BLaER1 (cell line): ENCODE measurements at regions not wholly inside any gene's neighbourhood (a gene's known extent, or its start where the extent isn't known, plus 50 kb on each side); places are given as distances from the start of the nearest gene placed in this dataset.
"Not testable (repeated sequence)": the region's sequence is repeated elsewhere in the genome, so short reads cannot be mapped to it uniquely, and the experiment has no call there.

ENCODE experiments used
- H3K27ac ChIP-seq: shearing (Covaris generic); formaldehyde crosslinking; 2 replicates; pipeline ENCODE4 v1.8.1; 2022
- H3K27me3 ChIP-seq: shearing (Covaris generic); formaldehyde crosslinking; 2 replicates; pipeline ENCODE4 v1.8.1; 2022
- H3K36me3 ChIP-seq: shearing (Covaris generic); formaldehyde crosslinking; 2 replicates; pipeline ENCODE4 v1.8.1; 2022
- H3K4me1 ChIP-seq: shearing (Covaris generic); formaldehyde crosslinking; 2 replicates; pipeline ENCODE4 v1.8.1; 2022
- H3K4me2 ChIP-seq: shearing (Covaris generic); formaldehyde crosslinking; 2 replicates; pipeline ENCODE4 v1.8.1; 2022
- H3K4me3 ChIP-seq: shearing (Covaris generic); formaldehyde crosslinking; 2 replicates; pipeline ENCODE4 v1.8.1; 2022
- H3K9ac ChIP-seq: shearing (Covaris generic); formaldehyde crosslinking; 2 replicates; pipeline ENCODE4 v1.8.1; 2022
- H3K9me3 ChIP-seq: shearing (Covaris generic); formaldehyde crosslinking; 2 replicates; pipeline ENCODE4 v1.8.1; 2022
- H4K20me1 ChIP-seq: shearing (Covaris generic); formaldehyde crosslinking; 2 replicates; pipeline ENCODE4 v1.8.1; 2022
- Cebpa-rat ChIP-seq: shearing (Covaris generic); IDR thresholded peaks from 2 replicates; pipeline ENCODE4 v1.8.1; 2022

DNA sequence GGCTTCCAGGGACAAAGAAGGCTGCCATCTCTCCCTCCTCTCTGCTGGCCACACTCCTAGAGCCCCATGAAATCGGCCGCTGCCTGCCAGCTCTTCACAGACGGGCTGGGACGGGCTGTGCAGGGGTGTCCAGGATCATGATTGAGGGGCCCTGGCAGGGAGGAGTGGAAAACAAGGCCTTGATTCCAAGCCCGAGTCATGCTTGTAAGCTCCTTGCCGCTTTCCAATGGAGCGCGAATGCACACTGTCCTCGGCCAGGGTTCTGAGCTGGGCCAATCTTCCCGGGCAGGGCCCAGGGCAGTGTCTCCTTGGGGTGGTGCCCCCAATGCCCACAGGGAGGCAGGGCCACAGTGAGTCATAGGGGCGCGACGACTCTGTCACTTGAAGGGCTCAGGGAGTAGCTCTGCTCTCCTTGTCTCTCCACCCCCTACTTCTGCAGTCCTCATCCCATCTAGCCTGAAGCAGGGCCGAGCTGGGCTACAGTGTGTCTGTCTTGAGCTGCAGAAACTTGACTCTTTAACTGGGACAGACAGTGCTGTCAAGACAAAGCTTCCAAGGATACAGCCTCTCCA, 186.2 kb upstream of the SVIL start:
- H3K27ac ChIP-seq = no peak overlapping the region
- H3K4me3 ChIP-seq = no peak overlapping the region
- TF ChIP-seq Cebpa-rat = no peak
- peaks cover 3% of the 10 kb centered on the region for H3K4me1 ChIP-seq
- no peak overlapping the region for H3K9ac ChIP-seq
- H3K4me2 ChIP-seq = no peak overlapping the region
- no peaks in the 10 kb centered on the region for H3K9me3 ChIP-seq
- no peaks in the 10 kb centered on the region for H4K20me1 ChIP-seq
- H3K36me3 ChIP-seq = no peaks in the 10 kb centered on the region
- H3K27me3 ChIP-seq = no peaks in the 10 kb centered on the region

DNA sequence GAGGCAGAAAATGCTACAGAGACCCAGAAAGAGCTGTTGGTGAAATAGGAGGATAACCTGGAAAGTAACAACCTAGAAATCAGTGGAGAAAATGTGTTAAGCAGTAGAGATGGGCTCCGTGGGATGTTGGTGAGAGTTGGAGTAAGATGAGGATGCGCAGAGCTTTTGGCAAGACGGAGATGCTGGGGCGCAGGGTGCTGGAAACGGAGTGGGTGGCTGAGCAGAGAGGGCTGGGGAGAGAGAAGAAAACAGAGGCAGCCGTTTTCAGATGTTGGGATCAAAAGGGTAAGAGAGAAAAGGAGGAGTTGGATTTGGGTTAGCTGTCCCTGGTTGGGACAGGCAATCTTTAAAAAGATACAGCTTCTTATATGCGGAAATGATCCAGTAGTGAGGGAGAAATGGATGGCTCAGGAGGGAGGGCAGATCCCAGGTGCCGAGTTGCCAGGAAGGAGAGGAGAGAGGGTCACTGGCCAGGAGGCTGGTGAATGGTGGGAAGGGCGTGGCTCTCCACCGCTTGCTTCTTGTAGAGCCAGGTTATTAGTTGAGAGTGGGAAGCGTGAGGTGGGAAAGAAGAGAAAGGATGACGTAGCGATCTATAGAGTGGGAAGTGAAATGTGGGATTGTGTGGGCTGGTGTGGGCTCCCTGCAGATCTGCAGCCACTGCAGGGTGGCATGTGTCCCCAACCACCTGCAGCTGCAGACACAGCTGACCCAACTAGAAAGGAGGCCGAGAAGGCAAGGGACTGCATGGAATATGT, 182.2 kb upstream of the SVIL start:
- no peaks in the 10 kb centered on the region for H3K27me3 ChIP-seq
- no peaks in the 10 kb centered on the region for H3K9me3 ChIP-seq
- no peaks in the 10 kb centered on the region for H4K20me1 ChIP-seq
- no peak overlapping the region for H3K27ac ChIP-seq
- TF ChIP-seq Cebpa-rat = no peak
- no peaks in the 10 kb centered on the region for H3K36me3 ChIP-seq
- no peak overlapping the region for H3K4me2 ChIP-seq
- no peak overlapping the region for H3K4me3 ChIP-seq
- H3K9ac ChIP-seq = no peak overlapping the region
- no peaks in the 10 kb centered on the region for H3K4me1 ChIP-seq

DNA sequence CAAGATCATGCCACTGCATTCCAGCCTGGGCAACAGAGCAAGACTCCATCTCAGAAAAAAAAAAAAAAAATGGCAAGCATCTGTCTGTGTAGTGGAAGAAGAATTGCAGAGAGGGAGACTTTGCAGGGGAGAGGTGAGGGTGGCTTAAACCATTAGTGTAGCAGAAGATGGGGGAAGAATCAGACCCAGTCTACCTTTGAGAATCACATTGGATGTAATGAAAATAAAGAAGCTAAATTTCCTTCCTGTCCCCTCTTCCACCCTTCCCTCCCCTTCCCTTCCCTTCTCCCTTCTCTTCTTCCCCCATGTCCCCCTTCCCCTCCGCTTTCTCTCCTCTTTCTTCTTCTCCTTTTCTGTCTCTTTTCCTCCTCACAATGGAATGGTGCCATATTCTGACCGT, 180.8 kb upstream of the SVIL start:
- no peak overlapping the region for H3K4me3 ChIP-seq
- H3K9me3 ChIP-seq = no peaks in the 10 kb centered on the region
- no peak for TF ChIP-seq Cebpa-rat
- no peaks in the 10 kb centered on the region for H3K27me3 ChIP-seq
- no peaks in the 10 kb centered on the region for H3K4me1 ChIP-seq
- H3K36me3 ChIP-seq = no peaks in the 10 kb centered on the region
- no peak overlapping the region for H3K27ac ChIP-seq
- H4K20me1 ChIP-seq = no peaks in the 10 kb centered on the region
- no peak overlapping the region for H3K9ac ChIP-seq
- no peak overlapping the region for H3K4me2 ChIP-seq

DNA sequence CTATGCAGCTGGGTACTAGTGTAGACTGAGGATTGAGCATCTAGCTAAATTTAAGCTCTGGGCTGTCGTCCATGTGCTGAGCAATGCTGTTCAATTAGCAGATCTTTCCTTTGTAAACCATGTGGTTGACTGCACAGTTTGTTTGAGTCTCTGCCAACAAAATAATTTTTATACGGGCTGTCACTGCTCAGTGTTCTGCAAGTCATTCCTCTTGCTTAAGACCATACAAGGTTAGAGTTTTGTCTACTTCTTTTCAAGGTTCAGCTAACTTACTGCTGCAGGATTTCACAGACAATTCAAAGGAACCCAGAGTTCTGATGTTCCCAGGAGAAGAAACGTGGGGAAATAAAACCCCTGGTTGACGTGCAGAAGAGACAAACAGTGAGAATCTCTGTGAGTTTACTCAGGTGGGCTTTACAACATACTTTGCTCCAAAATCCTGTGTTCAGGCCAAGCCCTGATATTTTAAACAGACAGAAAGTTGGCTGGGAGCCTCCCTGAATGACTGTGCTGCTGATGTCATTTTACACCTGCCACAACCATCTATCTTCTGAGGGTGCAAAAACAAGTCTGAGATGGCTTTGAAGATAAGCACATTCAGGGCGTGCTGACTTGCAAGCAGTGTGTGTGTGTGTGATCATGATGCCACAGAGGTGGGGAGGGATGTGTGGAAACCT, 177.1 kb upstream of the SVIL start:
- Histone ChIP-seq H3K4me1 (peaks cover 6% of the 10 kb centered on the region; the same call in 1 of the 2 replicates), H3K4me3 (no peak overlapping the region), H3K9me3 (no peaks in the 10 kb centered on the region), H3K9ac (no peak overlapping the region), H4K20me1 (no peaks in the 10 kb centered on the region), H3K36me3 (no peaks in the 10 kb centered on the region), H3K27ac (no peak overlapping the region), H3K4me2 (no peak overlapping the region), H3K27me3 (no peaks in the 10 kb centered on the region)
- TF ChIP-seq Cebpa-rat = no peak

DNA sequence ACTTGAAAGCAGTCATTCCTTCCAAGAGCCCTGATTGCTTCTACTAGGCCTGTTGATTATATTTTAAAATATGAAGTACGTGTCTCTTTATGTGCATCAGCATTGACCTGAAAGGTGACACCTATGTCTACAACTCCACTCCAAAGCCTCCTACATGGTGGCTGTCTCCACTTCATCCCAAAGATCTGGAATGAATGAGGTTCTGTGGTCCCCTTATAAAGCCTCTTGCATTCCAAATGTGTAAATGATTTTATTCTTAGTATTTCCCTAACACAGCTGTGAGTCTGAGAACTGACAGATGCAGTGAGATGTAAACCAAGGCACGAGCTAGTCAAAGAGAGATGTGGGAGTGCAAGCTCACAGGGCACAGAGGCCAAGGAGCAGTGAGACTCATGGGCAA, 176.0 kb upstream of the SVIL start:
- Histone ChIP-seq H3K27ac (no peak overlapping the region), H3K4me2 (no peak overlapping the region), H3K36me3 (no peaks in the 10 kb centered on the region), H3K4me3 (no peak overlapping the region), H3K4me1 (peaks cover 6% of the 10 kb centered on the region; the same call in 1 of the 2 replicates), H4K20me1 (no peaks in the 10 kb centered on the region), H3K27me3 (no peaks in the 10 kb centered on the region), H3K9ac (no peak overlapping the region), H3K9me3 (no peaks in the 10 kb centered on the region)
- TF ChIP-seq Cebpa-rat = no peak

DNA sequence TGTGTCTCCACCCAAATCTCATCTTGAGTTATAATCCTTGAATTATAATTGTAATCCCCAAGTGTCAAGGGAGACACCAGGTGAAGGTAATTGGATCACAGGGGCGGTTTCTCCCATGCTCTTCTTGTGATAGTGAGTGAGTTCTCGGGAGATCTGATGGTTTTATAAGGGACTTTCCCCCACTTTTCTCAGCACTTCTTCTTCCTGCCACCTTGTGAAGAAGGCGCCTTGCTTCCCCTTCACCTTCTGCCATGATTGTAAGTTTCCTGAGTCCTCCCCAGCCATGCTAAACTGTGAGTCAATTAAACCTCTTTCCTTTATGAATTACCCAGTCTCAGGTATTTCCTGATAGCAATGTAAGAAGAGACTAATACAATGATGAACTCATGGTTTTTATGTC, 175.5 kb upstream of the SVIL start:
- not testable (repeated sequence) for H3K4me3 ChIP-seq, H3K27ac ChIP-seq, H3K27me3 ChIP-seq, H3K36me3 ChIP-seq, H3K4me2 ChIP-seq, H3K9ac ChIP-seq, H3K4me1 ChIP-seq, H4K20me1 ChIP-seq, H3K9me3 ChIP-seq

DNA sequence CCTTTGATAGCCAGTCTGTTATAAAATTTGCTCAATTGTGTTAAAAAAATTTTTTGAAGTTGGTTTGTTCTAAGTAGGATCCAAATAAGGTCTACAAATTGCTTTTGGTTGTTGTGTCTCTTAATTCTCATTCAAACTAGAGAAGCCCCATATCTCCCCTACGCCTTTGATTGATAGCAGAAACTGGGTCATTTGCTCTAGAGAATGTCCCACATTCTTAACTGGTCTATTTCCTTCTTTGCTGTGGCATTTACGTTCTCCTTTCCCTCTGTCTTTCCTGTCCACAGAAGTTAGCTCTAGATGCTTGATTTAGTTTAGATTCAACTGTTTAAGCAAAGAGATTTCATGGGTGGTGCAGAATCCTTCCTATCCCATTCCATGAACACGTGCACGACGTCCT, 174.6 kb upstream of the SVIL start:
- H3K4me1 ChIP-seq = peaks cover 9% of the 10 kb centered on the region

DNA sequence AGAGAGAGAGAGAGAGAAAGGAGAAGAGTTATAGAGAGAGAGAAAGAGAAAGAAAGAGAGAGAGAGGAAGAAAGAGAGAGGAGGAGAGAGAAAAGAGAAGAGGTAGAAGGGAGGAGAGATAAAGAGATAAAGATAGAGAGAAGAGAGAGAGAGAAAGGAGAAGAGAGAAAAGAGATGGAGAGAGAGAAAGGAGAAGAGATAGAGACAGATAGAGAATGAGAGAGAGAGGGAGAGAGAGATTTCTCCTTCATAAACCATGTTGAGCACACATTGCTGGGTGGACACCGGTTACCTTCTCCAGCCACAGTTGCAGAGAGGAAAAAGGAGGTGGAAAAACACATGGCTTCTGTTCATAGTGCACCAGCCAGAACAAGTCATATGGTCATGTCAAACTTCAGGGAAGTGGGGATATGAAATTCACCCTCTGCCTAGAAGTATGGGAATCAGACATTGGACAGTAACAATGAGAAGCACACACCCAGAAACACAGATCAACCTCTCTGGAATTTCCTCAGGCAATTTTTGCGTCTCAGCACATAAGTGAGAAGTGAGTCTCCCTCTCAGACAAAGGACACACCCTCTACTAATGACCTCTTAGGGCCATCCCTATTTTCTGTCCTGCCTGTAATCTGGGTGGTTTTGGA, 172.5 kb upstream of the SVIL start:
- H3K4me2 ChIP-seq = no peak overlapping the region
- no peaks in the 10 kb centered on the region for H4K20me1 ChIP-seq
- H3K4me3 ChIP-seq = no peak overlapping the region
- no peaks in the 10 kb centered on the region for H3K27me3 ChIP-seq
- no peak overlapping the region for H3K9ac ChIP-seq
- no peaks in the 10 kb centered on the region for H3K36me3 ChIP-seq
- no peak for TF ChIP-seq Cebpa-rat
- peaks cover 25% of the 10 kb centered on the region for H3K4me1 ChIP-seq
- no peak overlapping the region for H3K27ac ChIP-seq
- peaks cover 12% of the 10 kb centered on the region for H3K9me3 ChIP-seq

More for the DNA sequence above, 174.6 kb upstream of the SVIL start:
- no peak overlapping the region for H3K27ac ChIP-seq
- H3K9ac ChIP-seq = no peak overlapping the region
- TF ChIP-seq Cebpa-rat = no peak
- peaks cover 10% of the 10 kb centered on the region for H3K9me3 ChIP-seq
- H3K36me3 ChIP-seq = no peaks in the 10 kb centered on the region
- H4K20me1 ChIP-seq = no peaks in the 10 kb centered on the region
- no peaks in the 10 kb centered on the region for H3K27me3 ChIP-seq
- peak overlapping the region; percentile 11; the same call in 1 of the 2 replicates for H3K4me2 ChIP-seq
- no peak overlapping the region for H3K4me3 ChIP-seq

DNA sequence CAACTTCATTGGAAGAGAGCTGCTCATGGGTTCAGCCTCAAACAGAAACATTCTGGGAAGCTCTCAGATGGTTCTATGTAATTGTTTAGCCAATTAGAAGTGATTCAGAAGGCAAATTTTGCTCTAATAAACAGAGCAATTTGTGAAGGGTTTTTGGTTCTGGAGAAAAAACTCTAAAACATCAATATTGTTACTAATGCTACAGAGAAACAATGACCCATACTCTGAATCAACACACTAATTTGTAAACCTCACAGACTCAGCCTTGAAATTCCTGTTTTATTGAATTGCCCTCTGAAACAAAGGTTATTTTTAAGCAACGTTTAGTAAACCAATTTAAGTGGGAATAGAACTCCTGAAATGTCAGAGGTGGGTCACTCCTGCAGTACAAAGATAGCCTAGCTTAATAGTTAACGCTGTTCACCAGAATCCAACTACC, 171.6 kb upstream of the SVIL start:
- peaks cover 12% of the 10 kb centered on the region for H3K9me3 ChIP-seq
- no peak for TF ChIP-seq Cebpa-rat
- no peaks in the 10 kb centered on the region for H3K27me3 ChIP-seq
- H4K20me1 ChIP-seq = no peaks in the 10 kb centered on the region
- peaks cover 25% of the 10 kb centered on the region for H3K4me1 ChIP-seq
- H3K4me3 ChIP-seq = no peak overlapping the region
- H3K9ac ChIP-seq = no peak overlapping the region
- H3K27ac ChIP-seq = no peak overlapping the region
- no peak overlapping the region for H3K4me2 ChIP-seq
- no peaks in the 10 kb centered on the region for H3K36me3 ChIP-seq
